H9 (cell line): ENCODE measurements at regions not wholly inside any gene's neighbourhood (a gene's known extent, or its start where the extent isn't known, plus 50 kb on each side); places are given as distances from the start of the nearest gene placed in this dataset.

ENCODE experiments used
- DNase-seq: peaks from one replicate; pipeline ENCODE4 v3.0.0-alpha.2; 2017
- H2AFZ ChIP-seq: one replicate; pipeline ENCODE4 v1.6.1; 2013; ENCODE audit warnings: mild to moderate bottlenecking, low read length, control low read depth, moderate library complexity
- H2AK5ac ChIP-seq: 2 replicates; pipeline ENCODE4 v1.6.1; 2013; ENCODE audit warnings: low read length, control low read depth, mixed read lengths; ENCODE audit not compliant: insufficient read length
- H2BK120ac ChIP-seq: one replicate; pipeline ENCODE4 v1.6.1; 2013; ENCODE audit warnings: low read depth, mild to moderate bottlenecking, low read length, control low read depth, inconsistent platforms; ENCODE audit not compliant: poor library complexity, severe bottlenecking
- H2BK12ac ChIP-seq: 2 replicates; pipeline ENCODE4 v1.6.1; 2013; ENCODE audit warnings: low read length, control low read depth, mixed read lengths, low read depth; ENCODE audit not compliant: insufficient read length
- H2BK15ac ChIP-seq: 2 replicates; pipeline ENCODE4 v1.6.1; 2013; ENCODE audit warnings: low read depth, low read length, control low read depth
- H2BK20ac ChIP-seq: one replicate; pipeline ENCODE4 v1.6.1; 2013; ENCODE audit warnings: low read depth, mild to moderate bottlenecking, low read length, control low read depth, inconsistent platforms; ENCODE audit not compliant: poor library complexity, severe bottlenecking
- H2BK5ac ChIP-seq: 2 replicates; pipeline ENCODE4 v1.6.1; 2013; ENCODE audit warnings: low read length, control low read depth, mixed read lengths; ENCODE audit not compliant: insufficient read length
- H3K14ac ChIP-seq: 2 replicates; pipeline ENCODE4 v1.6.1; 2013; ENCODE audit warnings: low read length, control low read depth; ENCODE audit not compliant: insufficient read depth
- H3K18ac ChIP-seq: 2 replicates; pipeline ENCODE4 v1.6.1; 2013; ENCODE audit warnings: low read depth, mild to moderate bottlenecking, mixed read lengths, low read length, control low read depth; ENCODE audit not compliant: insufficient read length
- H3K23ac ChIP-seq: 2 replicates; pipeline ENCODE4 v1.6.1; 2013; ENCODE audit warnings: low read length, control low read depth, mixed read lengths, low read depth; ENCODE audit not compliant: insufficient read length
- H3K23me2 ChIP-seq: 2 replicates; pipeline ENCODE4 v1.6.1; 2013; ENCODE audit warnings: low read depth, mild to moderate bottlenecking, mixed read lengths, low read length, control low read depth; ENCODE audit not compliant: insufficient read length, poor library complexity, severe bottlenecking
- H3K27ac ChIP-seq: 2 replicates; pipeline ENCODE4 v1.5.1; 2013; ENCODE audit warnings: low read length, control low read depth, mixed read lengths, low read depth; ENCODE audit not compliant: insufficient read length
- H3K27me3 ChIP-seq: 2 replicates; pipeline ENCODE4 v1.6.1; 2013; ENCODE audit warnings: low read length, control low read depth, inconsistent platforms; ENCODE audit not compliant: insufficient read depth
- H3K4ac ChIP-seq: 2 replicates; pipeline ENCODE4 v1.6.1; 2013; ENCODE audit warnings: low read depth, mild to moderate bottlenecking, control low read depth, inconsistent platforms, low read length, moderate library complexity
- H3K4me1 ChIP-seq: 2 replicates; pipeline ENCODE4 v1.6.1; 2013; ENCODE audit warnings: low read length, control low read depth, inconsistent platforms; ENCODE audit not compliant: insufficient read depth
- H3K4me2 ChIP-seq: 2 replicates; pipeline ENCODE4 v1.6.1; 2013; ENCODE audit warnings: low read length, control low read depth, mixed read lengths; ENCODE audit not compliant: insufficient read length, insufficient read depth
- H3K56ac ChIP-seq: 2 replicates; pipeline ENCODE4 v1.6.1; 2013; ENCODE audit warnings: low read depth, mild to moderate bottlenecking, mixed read lengths, low read length, control low read depth; ENCODE audit not compliant: insufficient read length
- H3K79me1 ChIP-seq: 2 replicates; pipeline ENCODE4 v1.6.1; 2013; ENCODE audit warnings: low read depth, mild to moderate bottlenecking, moderate library complexity, low read length, control low read depth, inconsistent platforms; ENCODE audit not compliant: insufficient read depth, poor library complexity, severe bottlenecking
- H3K79me2 ChIP-seq: 2 replicates; pipeline ENCODE4 v1.6.1; 2013; ENCODE audit warnings: low read length, control low read depth, inconsistent platforms; ENCODE audit not compliant: insufficient read depth
- H3K9ac ChIP-seq: 2 replicates; pipeline ENCODE4 v1.6.1; 2013; ENCODE audit warnings: low read length, control low read depth, mixed read lengths; ENCODE audit not compliant: insufficient read length; ENCODE audit errors: extremely low read depth
- H3K9me3 ChIP-seq: one replicate; pipeline ENCODE4 v1.6.1; 2013; ENCODE audit warnings: low read depth, low read length, inconsistent platforms; ENCODE audit not compliant: control insufficient read depth
- H3T11ph ChIP-seq: one replicate; pipeline ENCODE4 v1.6.1; 2013; ENCODE audit warnings: mild to moderate bottlenecking, low read length, control low read depth, inconsistent platforms
- H4K20me1 ChIP-seq: one replicate; pipeline ENCODE4 v1.6.1; 2013; ENCODE audit not compliant: control insufficient read depth, insufficient read length, insufficient read depth
- H4K5ac ChIP-seq: 2 replicates; pipeline ENCODE4 v1.6.1; 2013; ENCODE audit warnings: low read depth, mild to moderate bottlenecking, mixed read lengths, low read length, control low read depth; ENCODE audit not compliant: insufficient read length
- H4K8ac ChIP-seq: replicated peaks from 2 replicates; pipeline ENCODE4 v1.6.1; 2013; ENCODE audit warnings: low read length, control low read depth, mixed read lengths, low read depth; ENCODE audit not compliant: insufficient read length
- H4K91ac ChIP-seq: 2 replicates; pipeline ENCODE4 v1.6.1; 2013; ENCODE audit warnings: low read depth, mild to moderate bottlenecking, moderate library complexity, mixed read lengths, low read length, control low read depth; ENCODE audit not compliant: insufficient read length
- H3K27ac Mint-ChIP-seq, 3 experiments: 2 replicates in 2 of 3; 3 replicates in 1 of 3; pipeline ENCODE4 v1.8.0; 2020 to 2021; ENCODE audit warnings: mixed read lengths in 3 of 3, mild to moderate bottlenecking in 1 of 3, moderate library complexity in 1 of 3
- H3K27me3 Mint-ChIP-seq: 2 replicates; pipeline ENCODE4 v1.8.0; 2021; ENCODE audit warnings: low read depth, mild to moderate bottlenecking, moderate library complexity, mixed read lengths
- H3K36me3 Mint-ChIP-seq, 3 experiments: 2 replicates in 2 of 3; 3 replicates in 1 of 3; pipeline ENCODE4 v1.8.0; 2020 to 2021; ENCODE audit warnings: low read depth in 3 of 3, mixed read lengths in 3 of 3; ENCODE audit not compliant: insufficient read depth in 1 of 3
- H3K4me1 Mint-ChIP-seq, 2 experiments: 2 replicates each; pipeline ENCODE4 v1.8.0; 2020; ENCODE audit warnings: mixed read lengths in 2 of 2
- H3K4me3 Mint-ChIP-seq, 2 experiments: 2 replicates in 1 of 2; 3 replicates in 1 of 2; pipeline ENCODE4 v1.8.0; 2020 to 2021; ENCODE audit warnings: mild to moderate bottlenecking in 2 of 2, mixed read lengths in 2 of 2, moderate library complexity in 1 of 2
- H3K9me3 Mint-ChIP-seq, 2 experiments: 2 replicates in 1 of 2; 3 replicates in 1 of 2; pipeline ENCODE4 v1.8.0; 2020; ENCODE audit warnings: mild to moderate bottlenecking in 2 of 2, mixed read lengths in 2 of 2, moderate library complexity in 1 of 2
- CTCF ChIP-seq: fragments of 200-600 bp; sonication (generic); conservative IDR thresholded peaks from 3 replicates; pipeline ENCODE4 v1.8.0; 2021; ENCODE audit warnings: antibody characterized with exemption, mild to moderate bottlenecking
- WGBS: extraction: QIAGEN DNeasy Blood & Tissue Kit; methylation state at CpG from one replicate; pipeline ENCODE4 v1.1.7; 2013; ENCODE audit warnings: missing lambda C conversion rate, low lambda C conversion rate, mixed read lengths; ENCODE audit not compliant: insufficient read length; ENCODE audit errors: extremely low coverage; 5-methylcytosine and 5-hydroxymethylcytosine counted together

DNA sequence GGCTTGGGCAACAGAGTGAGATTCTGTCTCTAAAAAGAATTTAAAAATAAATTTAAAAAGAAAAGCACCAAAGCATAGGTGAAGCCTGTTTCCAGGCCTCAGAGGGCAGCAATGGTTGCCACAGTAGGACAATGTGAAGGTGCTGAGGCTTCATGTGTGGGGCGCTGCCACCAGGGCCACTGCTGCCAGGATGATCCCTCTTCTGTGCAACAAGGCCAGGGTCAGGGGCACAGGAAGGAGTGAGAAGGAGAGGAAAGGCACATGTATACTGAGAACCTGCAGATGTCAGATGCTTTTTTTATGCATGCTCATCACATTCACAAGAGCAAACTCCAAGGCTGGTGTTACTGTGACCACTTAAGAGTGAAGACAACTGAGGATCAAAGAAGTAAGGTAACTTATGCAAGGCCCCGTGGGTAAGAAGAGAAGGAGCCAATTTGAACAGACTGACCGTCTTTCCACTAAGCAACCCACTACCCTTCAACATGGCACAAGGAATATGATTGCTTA lies 79.7 kb upstream of the ACKR3 start:
- no CpG with 5 or more reads among the region's 3 CpGs for WGBS
- H2BK12ac ChIP-seq, result no peak overlapping the region
- H3K27ac ChIP-seq, result no peak overlapping the region
- no peaks in the 10 kb centered on the region for H3K23me2 ChIP-seq
- H3K79me1 ChIP-seq, result no peaks in the 10 kb centered on the region
- H3T11ph ChIP-seq, result no peak overlapping the region
- DNase-seq, result no peak
- no peak overlapping the region for H3K4me2 ChIP-seq
- Mint-ChIP-seq H3K4me3 (no peak overlapping the region), H3K36me3 (peaks cover 3 to 20% (median 19%) of the 10 kb centered on the region in 3 experiments; a peak in 5 of 7 replicates), H3K4me1 (peaks cover 8 to 14% of the 10 kb centered on the region in 2 experiments), H3K27ac (no peak overlapping the region; a peak in 1 of 7 replicates), H3K9me3 (peaks cover 0 to 7% of the 10 kb centered on the region in 2 experiments; a peak in 3 of 5 replicates), H3K27me3 (no peaks in the 10 kb centered on the region)
- no peaks in the 10 kb centered on the region for H3K79me2 ChIP-seq
- no peak overlapping the region for H4K8ac ChIP-seq
- H3K4ac ChIP-seq, result no peak overlapping the region
- no peaks in the 10 kb centered on the region for H3K27me3 ChIP-seq
- H3K18ac ChIP-seq, result no peak overlapping the region
- no peak overlapping the region for H2BK20ac ChIP-seq
- no peak overlapping the region for H2AK5ac ChIP-seq
- no peak overlapping the region for H4K5ac ChIP-seq
- no peak overlapping the region for H3K14ac ChIP-seq
- H2BK120ac ChIP-seq, result no peak overlapping the region
- H3K9me3 ChIP-seq, result no peaks in the 10 kb centered on the region
- no peaks in the 10 kb centered on the region; the same call in 1 of the 2 replicates for H3K4me1 ChIP-seq
- no peak overlapping the region for H3K23ac ChIP-seq
- no peak overlapping the region for H2BK15ac ChIP-seq
- H3K56ac ChIP-seq, result no peak overlapping the region
- no peak overlapping the region for H2AFZ ChIP-seq
- no peaks in the 10 kb centered on the region for H4K20me1 ChIP-seq
- H4K91ac ChIP-seq, result no peak overlapping the region
- no peak overlapping the region for H3K9ac ChIP-seq
- no peak for TF ChIP-seq CTCF
- H2BK5ac ChIP-seq, result no peak overlapping the region
